ENCODE measurements at regions not wholly inside any gene's neighbourhood (a gene's known extent, or its start where the extent isn't known, plus 50 kb on each side); places are given as distances from the start of the nearest gene placed in this dataset.

DNA sequence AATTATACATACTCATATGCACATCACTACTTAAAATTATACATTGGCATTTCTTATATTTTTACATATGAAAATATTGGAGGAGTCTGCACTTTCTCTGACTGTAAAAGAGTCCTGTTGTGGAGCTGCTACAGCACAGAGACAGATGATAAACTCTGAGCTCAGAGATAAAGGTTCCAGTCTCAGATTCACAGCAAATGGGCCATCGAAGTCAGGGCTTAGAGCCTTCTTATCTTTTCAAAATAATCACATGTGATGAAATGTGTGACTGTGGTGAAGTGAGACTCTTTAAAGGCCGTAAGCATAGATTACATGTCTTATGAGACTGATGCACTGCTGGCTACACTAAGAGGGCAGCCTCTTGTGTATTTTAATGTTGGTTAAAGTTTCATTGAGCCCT, 187.5 kb upstream of the SYNPR start:
- no peak overlapping the region for H2BK20ac ChIP-seq (ENCODE audit: low read length)
- no peak for FAIRE-seq
- H3K27me3 ChIP-seq (replicated peaks in 1 of 4; ENCODE audit: control insufficient read depth in 3 of 4, extremely low read depth in 1 of 4, insufficient read depth in 3 of 4, low read length in 3 of 4), result no peaks in the 10 kb centered on the region
- no peaks in the 10 kb centered on the region for H3K79me1 ChIP-seq (ENCODE audit: low read depth, low read length)
- H2BK5ac ChIP-seq (ENCODE audit: low read depth, low read length), result no peak overlapping the region
- no peaks in the 10 kb centered on the region for H3K79me2 ChIP-seq (ENCODE audit: control insufficient read depth in 1 of 2, insufficient read depth in 2 of 2, low read length in 2 of 2)
- ChIA-PET CTCF (ENCODE audit: partially characterized antibody) (interaction anchor here (0.7 to 1.4 kb wide), 4 partner anchors 60 to 425 kb away, joined by 3 to 5 read pairs (median 3); no protein-coding TSS in a partner anchor), POLR2A (ENCODE audit: partially characterized antibody) (interaction anchor here (1.1 kb wide), 1 partner anchor 20 kb away, joined by 3 read pairs; no protein-coding TSS in a partner anchor)
- H2BK15ac ChIP-seq (ENCODE audit: low read length), result no peak overlapping the region
- 94% methylated on average over 2 of the region's 2 CpGs; no CpG with 5 or more reads in 1 of the 2 experiments for WGBS, 2 experiments (ENCODE audit: extremely low coverage in 1 of 2, insufficient coverage in 1 of 2, insufficient read length in 1 of 2, insufficient replicate concordance in 2 of 2, low coverage in 1 of 2, low lambda C conversion rate in 2 of 2, missing lambda C conversion rate in 1 of 2)
- H4K20me1 ChIP-seq (replicated peaks in 1 of 2; ENCODE audit: control insufficient read depth in 1 of 2, insufficient read depth in 2 of 2, low read length in 2 of 2), result no peaks in the 10 kb centered on the region
- no peak overlapping the region for H3K27ac ChIP-seq (ENCODE audit: low read depth, low read length)
- H4K5ac ChIP-seq (ENCODE audit: insufficient read length, low read depth, low read length), result no peak overlapping the region
- no peak overlapping the region for H3K14ac ChIP-seq (ENCODE audit: insufficient read length)
- H2BK12ac ChIP-seq (ENCODE audit: low read depth, low read length), result no peak overlapping the region
- H3K4me2 ChIP-seq (ENCODE audit: insufficient read depth in 1 of 2, low read depth in 2 of 2, low read length in 2 of 2), result no peak overlapping the region
- no peak overlapping the region for H3K4me3 ChIP-seq (ENCODE audit: extremely low read depth in 1 of 4, insufficient read depth in 2 of 4, low read depth in 3 of 4, low read length in 4 of 4)
- H2BK120ac ChIP-seq (replicated peaks; ENCODE audit: low read depth, low read length), result no peak overlapping the region
- H2AFZ ChIP-seq (ENCODE audit: low read length), result no peak overlapping the region
- H3K9me3 ChIP-seq (ENCODE audit: insufficient read depth in 2 of 2, low read depth in 1 of 2, low read length in 1 of 2), result no peaks in the 10 kb centered on the region
- H3K4me1 ChIP-seq (replicated peaks in 1 of 4; ENCODE audit: control insufficient read depth in 3 of 4, insufficient read depth in 4 of 4, low read length in 3 of 4), result peaks cover 0 to 13% (median 4%) of the 10 kb centered on the region in 4 experiments; a peak in 4 of 7 replicates
- no peak for DNase-seq (ENCODE audit: low read depth in 1 of 2, low spot score in 2 of 2)
- H3K23ac ChIP-seq (ENCODE audit: insufficient read length), result no peak overlapping the region
- H4K8ac ChIP-seq (ENCODE audit: extremely low read depth, insufficient read depth, low read length), result no peak overlapping the region
- no peak overlapping the region for H3K4ac ChIP-seq (replicated peaks; ENCODE audit: insufficient read length, low read depth, low read length)
- no peak overlapping the region for H2AK5ac ChIP-seq (ENCODE audit: low read depth, low read length)
- no peak overlapping the region for H3K18ac ChIP-seq (ENCODE audit: extremely low read depth, low read length)
- H4K91ac ChIP-seq (replicated peaks; ENCODE audit: insufficient read length, low read length), result no peak overlapping the region
- peaks cover 0 to 3% (median 0%) of the 10 kb centered on the region in 4 experiments; a peak in 1 of 8 replicates for H3K36me3 ChIP-seq (ENCODE audit: control insufficient read depth in 2 of 4, insufficient read depth in 4 of 4, low read length in 3 of 4)
- H3K23me2 ChIP-seq (ENCODE audit: low read depth, low read length), result no peaks in the 10 kb centered on the region
- no peak overlapping the region for H3K56ac ChIP-seq (replicated peaks; ENCODE audit: insufficient read length, low read depth, low read length)
- no peak overlapping the region for H3K9ac ChIP-seq (replicated peaks in 1 of 4; ENCODE audit: extremely low read depth in 1 of 4, low read depth in 3 of 4, low read length in 3 of 4)
- TF ChIP-seq CBX8 (IDR thresholded peaks at IDR 0.05; ENCODE audit: borderline replicate concordance, low read depth, low read length), result no peak
- TF ChIP-seq TEAD4 (IDR thresholded peaks at IDR 0.05; ENCODE audit: low read depth, low read length), result no peak
- no peak for TF ChIP-seq MAFK (IDR thresholded peaks at IDR 0.05; ENCODE audit: low read depth, low read length)
- TF ChIP-seq BCL11A (IDR thresholded peaks at IDR 0.05; ENCODE audit: low read depth in 2 of 2, low read length in 2 of 2), result no peak
- TF ChIP-seq SUZ12 (IDR thresholded peaks at IDR 0.05; ENCODE audit: low read length), result no peak
